Suprapubic skin (tissue), 4 donors: ENCODE measurements at regions not wholly inside any gene's neighbourhood (a gene's known extent, or its start where the extent isn't known, plus 50 kb on each side); places are given as distances from the start of the nearest gene placed in this dataset.

Experiments
- DNase-seq, 2 donors: peaks; one replicate each; pipeline ENCODE4 v3.0.0-alpha.2; 2019; ENCODE audit warnings: low spot score in 2 of 2
- H3K27ac ChIP-seq: fragments of 200-600 bp; sonication (generic); one replicate; pipeline ENCODE4 v1.5.1; 2019
- H3K27me3 ChIP-seq: fragments of 200-600 bp; sonication (generic); one replicate; pipeline ENCODE4 v1.5.1; 2019
- H3K36me3 ChIP-seq: fragments of 200-600 bp; sonication (generic); one replicate; pipeline ENCODE4 v1.5.1; 2019
- H3K4me1 ChIP-seq: fragments of 200-600 bp; sonication (generic); one replicate; pipeline ENCODE4 v1.5.1; 2019
- H3K4me3 ChIP-seq: fragments of 200-600 bp; sonication (generic); one replicate; pipeline ENCODE4 v1.5.1; 2019; ENCODE audit warnings: mild to moderate bottlenecking
- H3K9me3 ChIP-seq: fragments of 200-600 bp; sonication (generic); one replicate; pipeline ENCODE4 v1.5.1; 2019
- EP300 ChIP-seq: sonication (generic); formaldehyde crosslinking; IDR thresholded peaks from one replicate; pipeline ENCODE4 v1.6.1; 2017; ENCODE audit warnings: antibody characterized with exemption
- POLR2A ChIP-seq, 2 donors: fragments of 450-650 bp; IDR thresholded peaks; one replicate each; pipeline ENCODE4 v1.6.1; 2017; ENCODE audit warnings: antibody characterized with exemption in 2 of 2, mild to moderate bottlenecking in 2 of 2, moderate library complexity in 2 of 2
- POLR2AphosphoS5 ChIP-seq, 3 donors: sonication (generic); formaldehyde crosslinking; IDR thresholded peaks; one replicate each; pipeline ENCODE4 v1.6.1; 2017; ENCODE audit warnings: antibody characterized with exemption in 3 of 3
- WGBS: methylation state at CpG from one replicate; pipeline ENCODE4 v1.1.5; 2018; 5-methylcytosine and 5-hydroxymethylcytosine counted together
- TF ChIP-seq, protein P1 (sequence below), 2 donors: fragments of 200-600 bp in 1 of 2; fragments of 450-650 bp in 1 of 2; sonication (generic) in 1 of 2; IDR thresholded peaks; one replicate each; pipeline ENCODE4 v1.5.1; 2016 to 2019; ENCODE audit warnings: antibody characterized with exemption in 2 of 2, mild to moderate bottlenecking in 1 of 2, moderate library complexity in 1 of 2

DNA sequence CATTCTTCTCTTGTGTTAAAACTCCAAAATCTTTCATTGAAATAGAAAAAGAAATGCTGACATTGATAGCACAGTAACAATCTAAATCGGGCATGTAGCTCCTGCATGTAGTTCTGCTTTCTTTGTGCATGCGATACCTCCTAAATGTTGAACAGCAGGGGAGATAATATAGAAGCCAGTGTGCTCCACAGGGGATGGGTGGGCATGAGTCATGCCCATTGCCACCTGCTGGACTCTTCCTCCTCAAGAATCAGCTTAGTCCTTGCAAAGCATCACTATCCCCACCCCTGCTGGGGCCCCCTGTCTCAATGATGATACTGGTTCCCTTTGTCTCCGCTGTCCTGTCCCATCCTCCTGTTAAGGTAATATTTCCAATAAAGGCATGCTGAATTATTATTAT, 203.0 kb downstream of the RWDD3 start:
- Histone ChIP-seq H3K4me1 (no peaks in the 10 kb centered on the region), H3K9me3 (no peaks in the 10 kb centered on the region), H3K27ac (no peak overlapping the region), H3K27me3 (no peaks in the 10 kb centered on the region), H3K36me3 (no peaks in the 10 kb centered on the region), H3K4me3 (no peak overlapping the region)
- TF ChIP-seq, protein P1, sequence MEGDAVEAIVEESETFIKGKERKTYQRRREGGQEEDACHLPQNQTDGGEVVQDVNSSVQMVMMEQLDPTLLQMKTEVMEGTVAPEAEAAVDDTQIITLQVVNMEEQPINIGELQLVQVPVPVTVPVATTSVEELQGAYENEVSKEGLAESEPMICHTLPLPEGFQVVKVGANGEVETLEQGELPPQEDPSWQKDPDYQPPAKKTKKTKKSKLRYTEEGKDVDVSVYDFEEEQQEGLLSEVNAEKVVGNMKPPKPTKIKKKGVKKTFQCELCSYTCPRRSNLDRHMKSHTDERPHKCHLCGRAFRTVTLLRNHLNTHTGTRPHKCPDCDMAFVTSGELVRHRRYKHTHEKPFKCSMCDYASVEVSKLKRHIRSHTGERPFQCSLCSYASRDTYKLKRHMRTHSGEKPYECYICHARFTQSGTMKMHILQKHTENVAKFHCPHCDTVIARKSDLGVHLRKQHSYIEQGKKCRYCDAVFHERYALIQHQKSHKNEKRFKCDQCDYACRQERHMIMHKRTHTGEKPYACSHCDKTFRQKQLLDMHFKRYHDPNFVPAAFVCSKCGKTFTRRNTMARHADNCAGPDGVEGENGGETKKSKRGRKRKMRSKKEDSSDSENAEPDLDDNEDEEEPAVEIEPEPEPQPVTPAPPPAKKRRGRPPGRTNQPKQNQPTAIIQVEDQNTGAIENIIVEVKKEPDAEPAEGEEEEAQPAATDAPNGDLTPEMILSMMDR (IDR thresholded peaks at IDR 0.05): no peak
- no peak for TF ChIP-seq POLR2AphosphoS5 (IDR thresholded peaks at IDR 0.05)
- no peak for TF ChIP-seq POLR2A (IDR thresholded peaks at IDR 0.05)
- TF ChIP-seq EP300: no peak
- no peak for DNase-seq
- WGBS: 79% methylated on average over 3 of the region's 3 CpGs

DNA sequence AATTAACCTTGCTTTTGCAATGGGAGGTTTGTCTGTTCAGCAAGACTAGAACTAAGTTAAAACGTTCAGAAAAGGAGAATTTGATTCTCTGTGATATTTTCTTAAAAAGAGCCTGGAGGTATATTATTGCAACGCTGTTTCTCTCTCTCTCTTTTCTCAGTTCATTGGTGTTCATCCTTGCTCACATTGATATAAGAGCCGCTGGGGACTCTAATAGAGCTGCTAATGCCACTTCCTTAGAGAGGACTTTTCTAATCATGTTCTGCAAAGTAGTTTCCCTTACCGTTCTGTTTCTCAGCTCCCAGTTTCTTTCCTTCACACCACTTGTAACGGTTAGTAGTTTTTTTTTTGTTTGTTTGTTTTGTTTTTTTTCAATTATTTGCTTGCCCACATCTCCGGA, 203.8 kb downstream of the RWDD3 start:
- H3K36me3 ChIP-seq: no peaks in the 10 kb centered on the region
- no peak overlapping the region for H3K4me3 ChIP-seq
- H3K9me3 ChIP-seq: no peaks in the 10 kb centered on the region
- no peak overlapping the region for H3K27ac ChIP-seq
- H3K27me3 ChIP-seq: no peaks in the 10 kb centered on the region
- TF ChIP-seq POLR2A (IDR thresholded peaks at IDR 0.05) (no peak), EP300 (no peak), POLR2AphosphoS5 (IDR thresholded peaks at IDR 0.05) (no peak)
- TF ChIP-seq, protein P1 (IDR thresholded peaks at IDR 0.05): no peak
- DNase-seq: no peak
- no peaks in the 10 kb centered on the region for H3K4me1 ChIP-seq
- WGBS: 41% methylated on average over 6 of the region's 6 CpGs

DNA sequence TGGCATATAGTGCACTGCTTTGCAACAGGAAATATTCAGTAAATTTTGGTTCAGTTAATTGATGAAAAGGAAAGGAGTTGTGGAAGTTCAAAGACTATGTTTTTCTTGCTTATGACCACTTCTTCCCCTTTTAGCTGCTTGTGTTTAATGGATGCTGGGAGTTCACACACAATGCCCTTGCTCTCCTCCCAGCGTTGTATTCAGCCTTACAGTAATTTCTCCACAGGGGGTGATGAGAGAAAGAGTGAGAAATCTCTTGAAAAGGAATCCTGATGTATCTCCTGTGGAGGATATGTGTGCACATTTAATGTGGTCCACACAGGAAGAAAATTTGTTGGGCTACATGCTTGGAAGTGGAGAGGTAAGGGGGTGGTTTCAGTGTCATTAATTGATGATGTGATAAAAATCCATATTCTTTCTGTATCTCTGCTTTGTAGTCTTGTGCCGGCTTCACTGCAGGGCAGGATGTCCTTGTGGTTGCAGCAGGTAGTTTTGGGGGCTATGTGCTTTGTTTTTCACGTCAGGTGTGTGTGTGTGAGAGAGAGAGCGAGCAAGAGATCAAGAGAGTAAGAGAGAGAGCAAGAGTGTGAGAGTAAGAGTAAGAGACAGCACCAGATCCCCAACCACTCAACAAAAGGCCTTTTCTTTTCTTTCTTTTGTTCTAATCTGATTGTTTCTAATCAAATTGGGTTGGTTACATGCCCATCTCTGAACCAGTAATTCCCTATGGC, 204.4 kb downstream of the RWDD3 start:
- TF ChIP-seq EP300 (no peak), POLR2AphosphoS5 (IDR thresholded peaks at IDR 0.05) (no peak), POLR2A (IDR thresholded peaks at IDR 0.05) (no peak)
- TF ChIP-seq, protein P1 (IDR thresholded peaks at IDR 0.05): no peak
- H3K27me3 ChIP-seq: no peaks in the 10 kb centered on the region
- H3K36me3 ChIP-seq: no peaks in the 10 kb centered on the region
- H3K9me3 ChIP-seq: no peaks in the 10 kb centered on the region
- H3K4me1 ChIP-seq: no peaks in the 10 kb centered on the region
- H3K4me3 ChIP-seq: no peak overlapping the region
- no peak overlapping the region for H3K27ac ChIP-seq
- WGBS: 63% methylated on average over 4 of the region's 4 CpGs
- no peak for DNase-seq

DNA sequence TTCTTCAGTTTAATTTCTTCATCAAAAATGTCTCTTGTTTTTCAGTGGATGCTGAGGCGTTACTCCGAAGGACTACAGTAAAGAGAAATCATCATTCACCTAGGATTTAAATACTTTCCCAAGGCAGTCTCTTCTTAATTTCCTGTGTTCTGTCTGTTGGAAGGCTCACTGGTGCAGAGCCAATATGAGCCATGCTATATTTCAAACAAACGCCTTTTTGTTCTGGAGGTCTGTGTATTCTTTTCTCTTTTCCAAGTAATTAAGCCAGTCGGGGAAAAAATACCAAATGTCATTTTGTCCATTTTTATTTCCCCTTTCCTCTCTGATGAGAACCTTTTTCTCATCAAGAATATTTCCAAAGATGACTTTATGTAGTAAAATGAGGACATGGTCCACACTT, 206.5 kb downstream of the RWDD3 start:
- no peak for TF ChIP-seq POLR2A (IDR thresholded peaks at IDR 0.05)
- TF ChIP-seq, protein P1 (IDR thresholded peaks at IDR 0.05): no peak
- TF ChIP-seq POLR2AphosphoS5 (IDR thresholded peaks at IDR 0.05): no peak
- TF ChIP-seq EP300: no peak
- WGBS: 59% methylated on average over 4 of the region's 4 CpGs
- Histone ChIP-seq H3K4me1 (no peaks in the 10 kb centered on the region), H3K4me3 (no peak overlapping the region), H3K36me3 (no peaks in the 10 kb centered on the region), H3K27me3 (no peaks in the 10 kb centered on the region), H3K9me3 (no peaks in the 10 kb centered on the region), H3K27ac (no peak overlapping the region)
- DNase-seq: no peak

DNA sequence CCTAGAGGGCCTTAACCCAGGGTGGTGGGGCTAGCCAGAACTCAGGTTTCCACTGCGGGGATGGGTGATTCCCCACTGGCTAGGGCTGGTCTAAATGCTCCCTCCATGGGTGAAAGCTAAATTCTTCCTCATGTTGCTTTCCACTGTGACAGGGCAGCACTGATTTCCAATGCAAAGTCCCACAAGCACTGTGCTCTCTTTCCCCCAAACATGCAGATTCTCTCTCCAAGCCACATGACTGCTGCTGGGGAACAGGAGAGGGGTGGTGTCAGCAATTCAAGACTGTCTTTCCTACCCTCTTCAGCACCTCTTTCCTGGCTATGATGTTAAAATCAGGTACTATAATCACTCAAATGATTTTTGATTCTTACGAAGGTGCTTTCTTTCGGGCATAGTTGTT, 215.5 kb downstream of the RWDD3 start:
- 87% methylated on average over 3 of the region's 3 CpGs for WGBS
- Histone ChIP-seq H3K9me3 (no peaks in the 10 kb centered on the region), H3K4me1 (no peaks in the 10 kb centered on the region), H3K27me3 (no peaks in the 10 kb centered on the region), H3K27ac (no peak overlapping the region), H3K36me3 (no peaks in the 10 kb centered on the region), H3K4me3 (no peak overlapping the region)
- TF ChIP-seq POLR2AphosphoS5 (IDR thresholded peaks at IDR 0.05) (no peak), POLR2A (IDR thresholded peaks at IDR 0.05) (no peak), EP300 (no peak)
- TF ChIP-seq, protein P1 (IDR thresholded peaks at IDR 0.05): no peak
- DNase-seq: no peak
